H9 (cell line): ENCODE measurements at regions not wholly inside any gene's neighbourhood (a gene's known extent, or its start where the extent isn't known, plus 50 kb on each side); places are given as distances from the start of the nearest gene placed in this dataset.

ENCODE experiments used
- DNase-seq: peaks from one replicate; pipeline ENCODE4 v3.0.0-alpha.2; 2017
- H2AFZ ChIP-seq: one replicate; pipeline ENCODE4 v1.6.1; 2013; ENCODE audit warnings: mild to moderate bottlenecking, low read length, control low read depth, moderate library complexity
- H2AK5ac ChIP-seq: 2 replicates; pipeline ENCODE4 v1.6.1; 2013; ENCODE audit warnings: low read length, control low read depth, mixed read lengths; ENCODE audit not compliant: insufficient read length
- H2BK120ac ChIP-seq: one replicate; pipeline ENCODE4 v1.6.1; 2013; ENCODE audit warnings: low read depth, mild to moderate bottlenecking, low read length, control low read depth, inconsistent platforms; ENCODE audit not compliant: poor library complexity, severe bottlenecking
- H2BK12ac ChIP-seq: 2 replicates; pipeline ENCODE4 v1.6.1; 2013; ENCODE audit warnings: low read length, control low read depth, mixed read lengths, low read depth; ENCODE audit not compliant: insufficient read length
- H2BK15ac ChIP-seq: 2 replicates; pipeline ENCODE4 v1.6.1; 2013; ENCODE audit warnings: low read depth, low read length, control low read depth
- H2BK20ac ChIP-seq: one replicate; pipeline ENCODE4 v1.6.1; 2013; ENCODE audit warnings: low read depth, mild to moderate bottlenecking, low read length, control low read depth, inconsistent platforms; ENCODE audit not compliant: poor library complexity, severe bottlenecking
- H2BK5ac ChIP-seq: 2 replicates; pipeline ENCODE4 v1.6.1; 2013; ENCODE audit warnings: low read length, control low read depth, mixed read lengths; ENCODE audit not compliant: insufficient read length
- H3K14ac ChIP-seq: 2 replicates; pipeline ENCODE4 v1.6.1; 2013; ENCODE audit warnings: low read length, control low read depth; ENCODE audit not compliant: insufficient read depth
- H3K18ac ChIP-seq: 2 replicates; pipeline ENCODE4 v1.6.1; 2013; ENCODE audit warnings: low read depth, mild to moderate bottlenecking, mixed read lengths, low read length, control low read depth; ENCODE audit not compliant: insufficient read length
- H3K23ac ChIP-seq: 2 replicates; pipeline ENCODE4 v1.6.1; 2013; ENCODE audit warnings: low read length, control low read depth, mixed read lengths, low read depth; ENCODE audit not compliant: insufficient read length
- H3K23me2 ChIP-seq: 2 replicates; pipeline ENCODE4 v1.6.1; 2013; ENCODE audit warnings: low read depth, mild to moderate bottlenecking, mixed read lengths, low read length, control low read depth; ENCODE audit not compliant: insufficient read length, poor library complexity, severe bottlenecking
- H3K27ac ChIP-seq: 2 replicates; pipeline ENCODE4 v1.5.1; 2013; ENCODE audit warnings: low read length, control low read depth, mixed read lengths, low read depth; ENCODE audit not compliant: insufficient read length
- H3K27me3 ChIP-seq: 2 replicates; pipeline ENCODE4 v1.6.1; 2013; ENCODE audit warnings: low read length, control low read depth, inconsistent platforms; ENCODE audit not compliant: insufficient read depth
- H3K4ac ChIP-seq: 2 replicates; pipeline ENCODE4 v1.6.1; 2013; ENCODE audit warnings: low read depth, mild to moderate bottlenecking, control low read depth, inconsistent platforms, low read length, moderate library complexity
- H3K4me1 ChIP-seq: 2 replicates; pipeline ENCODE4 v1.6.1; 2013; ENCODE audit warnings: low read length, control low read depth, inconsistent platforms; ENCODE audit not compliant: insufficient read depth
- H3K4me2 ChIP-seq: 2 replicates; pipeline ENCODE4 v1.6.1; 2013; ENCODE audit warnings: low read length, control low read depth, mixed read lengths; ENCODE audit not compliant: insufficient read length, insufficient read depth
- H3K56ac ChIP-seq: 2 replicates; pipeline ENCODE4 v1.6.1; 2013; ENCODE audit warnings: low read depth, mild to moderate bottlenecking, mixed read lengths, low read length, control low read depth; ENCODE audit not compliant: insufficient read length
- H3K79me1 ChIP-seq: 2 replicates; pipeline ENCODE4 v1.6.1; 2013; ENCODE audit warnings: low read depth, mild to moderate bottlenecking, moderate library complexity, low read length, control low read depth, inconsistent platforms; ENCODE audit not compliant: insufficient read depth, poor library complexity, severe bottlenecking
- H3K79me2 ChIP-seq: 2 replicates; pipeline ENCODE4 v1.6.1; 2013; ENCODE audit warnings: low read length, control low read depth, inconsistent platforms; ENCODE audit not compliant: insufficient read depth
- H3K9ac ChIP-seq: 2 replicates; pipeline ENCODE4 v1.6.1; 2013; ENCODE audit warnings: low read length, control low read depth, mixed read lengths; ENCODE audit not compliant: insufficient read length; ENCODE audit errors: extremely low read depth
- H3K9me3 ChIP-seq: one replicate; pipeline ENCODE4 v1.6.1; 2013; ENCODE audit warnings: low read depth, low read length, inconsistent platforms; ENCODE audit not compliant: control insufficient read depth
- H3T11ph ChIP-seq: one replicate; pipeline ENCODE4 v1.6.1; 2013; ENCODE audit warnings: mild to moderate bottlenecking, low read length, control low read depth, inconsistent platforms
- H4K20me1 ChIP-seq: one replicate; pipeline ENCODE4 v1.6.1; 2013; ENCODE audit not compliant: control insufficient read depth, insufficient read length, insufficient read depth
- H4K5ac ChIP-seq: 2 replicates; pipeline ENCODE4 v1.6.1; 2013; ENCODE audit warnings: low read depth, mild to moderate bottlenecking, mixed read lengths, low read length, control low read depth; ENCODE audit not compliant: insufficient read length
- H4K8ac ChIP-seq: replicated peaks from 2 replicates; pipeline ENCODE4 v1.6.1; 2013; ENCODE audit warnings: low read length, control low read depth, mixed read lengths, low read depth; ENCODE audit not compliant: insufficient read length
- H4K91ac ChIP-seq: 2 replicates; pipeline ENCODE4 v1.6.1; 2013; ENCODE audit warnings: low read depth, mild to moderate bottlenecking, moderate library complexity, mixed read lengths, low read length, control low read depth; ENCODE audit not compliant: insufficient read length
- H3K27ac Mint-ChIP-seq, 3 experiments: 2 replicates in 2 of 3; 3 replicates in 1 of 3; pipeline ENCODE4 v1.8.0; 2020 to 2021; ENCODE audit warnings: mixed read lengths in 3 of 3, mild to moderate bottlenecking in 1 of 3, moderate library complexity in 1 of 3
- H3K27me3 Mint-ChIP-seq: 2 replicates; pipeline ENCODE4 v1.8.0; 2021; ENCODE audit warnings: low read depth, mild to moderate bottlenecking, moderate library complexity, mixed read lengths
- H3K36me3 Mint-ChIP-seq, 3 experiments: 2 replicates in 2 of 3; 3 replicates in 1 of 3; pipeline ENCODE4 v1.8.0; 2020 to 2021; ENCODE audit warnings: low read depth in 3 of 3, mixed read lengths in 3 of 3; ENCODE audit not compliant: insufficient read depth in 1 of 3
- H3K4me1 Mint-ChIP-seq, 2 experiments: 2 replicates each; pipeline ENCODE4 v1.8.0; 2020; ENCODE audit warnings: mixed read lengths in 2 of 2
- H3K4me3 Mint-ChIP-seq, 2 experiments: 2 replicates in 1 of 2; 3 replicates in 1 of 2; pipeline ENCODE4 v1.8.0; 2020 to 2021; ENCODE audit warnings: mild to moderate bottlenecking in 2 of 2, mixed read lengths in 2 of 2, moderate library complexity in 1 of 2
- H3K9me3 Mint-ChIP-seq, 2 experiments: 2 replicates in 1 of 2; 3 replicates in 1 of 2; pipeline ENCODE4 v1.8.0; 2020; ENCODE audit warnings: mild to moderate bottlenecking in 2 of 2, mixed read lengths in 2 of 2, moderate library complexity in 1 of 2
- CTCF ChIP-seq: fragments of 200-600 bp; sonication (generic); conservative IDR thresholded peaks from 3 replicates; pipeline ENCODE4 v1.8.0; 2021; ENCODE audit warnings: antibody characterized with exemption, mild to moderate bottlenecking
- WGBS: extraction: QIAGEN DNeasy Blood & Tissue Kit; methylation state at CpG from one replicate; pipeline ENCODE4 v1.1.7; 2013; ENCODE audit warnings: missing lambda C conversion rate, low lambda C conversion rate, mixed read lengths; ENCODE audit not compliant: insufficient read length; ENCODE audit errors: extremely low coverage; 5-methylcytosine and 5-hydroxymethylcytosine counted together

- no peak for TF ChIP-seq CTCF
- Histone ChIP-seq H3K4ac (no peak overlapping the region), H4K91ac (no peak overlapping the region), H3K14ac (no peak overlapping the region), H3K79me2 (no peaks in the 10 kb centered on the region), H3K4me1 (no peaks in the 10 kb centered on the region), H3K23ac (no peak overlapping the region), H3K27me3 (no peaks in the 10 kb centered on the region), H2BK5ac (no peak overlapping the region), H4K20me1 (no peaks in the 10 kb centered on the region), H2AFZ (no peak overlapping the region), H3K4me2 (no peak overlapping the region), H4K8ac (no peak overlapping the region), H2BK20ac (no peak overlapping the region), H3T11ph (no peak overlapping the region), H2BK12ac (no peak overlapping the region), H3K18ac (no peak overlapping the region), H3K27ac (no peak overlapping the region), H4K5ac (no peak overlapping the region), H2BK15ac (no peak overlapping the region), H3K9me3 (no peaks in the 10 kb centered on the region), H3K23me2 (no peaks in the 10 kb centered on the region), H3K56ac (no peak overlapping the region), H3K79me1 (no peaks in the 10 kb centered on the region), H2BK120ac (no peak overlapping the region), H3K9ac (no peak overlapping the region), H2AK5ac (no peak overlapping the region)
- no peak for DNase-seq
- no CpG with 5 or more reads among the region's 2 CpGs for WGBS
- Mint-ChIP-seq H3K9me3 (no peaks in the 10 kb centered on the region), H3K36me3 (no peaks in the 10 kb centered on the region), H3K4me1 (0 out of 4 replicates have a peak, but pooled peaks cover 0 to 4% of the 10 kb centered on the region in 2 experiments), H3K27ac (no peak overlapping the region), H3K27me3 (no peaks in the 10 kb centered on the region), H3K4me3 (no peak overlapping the region)
Measured at GRCh38 chr6:113458368-113459010, 398.7 kb upstream of the MARCKS start.
